A673 (cell line): ENCODE measurements at regions not wholly inside any gene's neighbourhood (a gene's known extent, or its start where the extent isn't known, plus 50 kb on each side); places are given as distances from the start of the nearest gene placed in this dataset.

Source experiments
- BruUV-seq: library from RNA; stranded (reverse); fragments of 400-500 nt; replicated peaks from 2 replicates; lab custom pipeline; 2021; lab: Mats Ljungman, UMichigan
- CTCF ChIA-PET: fragments of 300-600 bp; sonication (Branson Sonifier 250); formaldehyde crosslinking; loops from one replicate; lab custom pipeline; 2022; ENCODE audit warnings: antibody characterized with exemption; lab: Charles Lee
- POLR2A ChIA-PET: fragments of 300-600 bp; sonication (Branson Sonifier 250); formaldehyde crosslinking; loops from one replicate; lab custom pipeline; 2022; ENCODE audit warnings: antibody characterized with exemption; ENCODE audit not compliant: low non-redundant PET; lab: Charles Lee
- DNase-seq: peaks from one replicate; pipeline ENCODE4 v3.0.0-alpha.2; 2015; ENCODE audit warnings: low spot score
- H3K27ac ChIP-seq: fragments of 200-600 bp; sonication (generic); 2 replicates; pipeline ENCODE4 v1.5.1; 2016; ENCODE audit warnings: mixed run types, low read depth, mild to moderate bottlenecking, mixed read lengths, antibody characterized with exemption, low read length; ENCODE audit not compliant: poor library complexity, severe bottlenecking
- H3K27me3 ChIP-seq: fragments of 200-600 bp; sonication (generic); replicated peaks from 2 replicates; pipeline ENCODE4 v1.6.1; 2017; ENCODE audit warnings: mixed run types, low read depth, mild to moderate bottlenecking, mixed read lengths, antibody characterized with exemption, low read length; ENCODE audit not compliant: insufficient read depth, poor library complexity
- H3K36me3 ChIP-seq: fragments of 200-600 bp; sonication (generic); 2 replicates; pipeline ENCODE4 v1.6.1; 2016; ENCODE audit warnings: mixed run types, mild to moderate bottlenecking, mixed read lengths, antibody characterized with exemption, low read length; ENCODE audit not compliant: insufficient read depth, poor library complexity, severe bottlenecking
- H3K4me1 ChIP-seq: fragments of 200-600 bp; sonication (generic); 2 replicates; pipeline ENCODE4 v1.6.1; 2017; ENCODE audit warnings: mixed run types, mild to moderate bottlenecking, mixed read lengths, antibody characterized with exemption, low read length; ENCODE audit not compliant: insufficient read depth, poor library complexity, severe bottlenecking
- H3K4me3 ChIP-seq: fragments of 200-600 bp; sonication (generic); 2 replicates; pipeline ENCODE4 v1.5.1; 2016; ENCODE audit warnings: low read depth, mixed run types, mild to moderate bottlenecking, mixed read lengths, low read length; ENCODE audit not compliant: poor library complexity, severe bottlenecking
- H3K9me3 ChIP-seq: fragments of 200-600 bp; sonication (generic); 2 replicates; pipeline ENCODE4 v1.6.1; 2016; ENCODE audit warnings: mixed run types, low read depth, mild to moderate bottlenecking, mixed read lengths, antibody characterized with exemption, low read length; ENCODE audit not compliant: poor library complexity, severe bottlenecking
- EZH2 ChIP-seq: fragments of 200-600 bp; sonication (generic); IDR thresholded peaks from 2 replicates; pipeline ENCODE4 v1.6.1; 2017; ENCODE audit warnings: borderline replicate concordance, low read depth, mild to moderate bottlenecking, mixed read lengths, antibody characterized with exemption, low read length; ENCODE audit not compliant: poor library complexity, severe bottlenecking
- intact Hi-C: fragments of 100-400 bp; cut with micrococcal nuclease; formaldehyde crosslinking; loops from one replicate; pipeline ENCODE4 v1.10.0; 2022; ENCODE audit not compliant: unreplicated experiment
- TF ChIP-seq, protein P1 (sequence below): fragments of 300-800, 200-600 bp; sonication (generic); conservative IDR thresholded peaks from 2 replicates; pipeline ENCODE4 v1.5.1; 2017; ENCODE audit warnings: low read depth, mild to moderate bottlenecking, antibody characterized with exemption, low read length, moderate library complexity, mixed read lengths

DNA sequence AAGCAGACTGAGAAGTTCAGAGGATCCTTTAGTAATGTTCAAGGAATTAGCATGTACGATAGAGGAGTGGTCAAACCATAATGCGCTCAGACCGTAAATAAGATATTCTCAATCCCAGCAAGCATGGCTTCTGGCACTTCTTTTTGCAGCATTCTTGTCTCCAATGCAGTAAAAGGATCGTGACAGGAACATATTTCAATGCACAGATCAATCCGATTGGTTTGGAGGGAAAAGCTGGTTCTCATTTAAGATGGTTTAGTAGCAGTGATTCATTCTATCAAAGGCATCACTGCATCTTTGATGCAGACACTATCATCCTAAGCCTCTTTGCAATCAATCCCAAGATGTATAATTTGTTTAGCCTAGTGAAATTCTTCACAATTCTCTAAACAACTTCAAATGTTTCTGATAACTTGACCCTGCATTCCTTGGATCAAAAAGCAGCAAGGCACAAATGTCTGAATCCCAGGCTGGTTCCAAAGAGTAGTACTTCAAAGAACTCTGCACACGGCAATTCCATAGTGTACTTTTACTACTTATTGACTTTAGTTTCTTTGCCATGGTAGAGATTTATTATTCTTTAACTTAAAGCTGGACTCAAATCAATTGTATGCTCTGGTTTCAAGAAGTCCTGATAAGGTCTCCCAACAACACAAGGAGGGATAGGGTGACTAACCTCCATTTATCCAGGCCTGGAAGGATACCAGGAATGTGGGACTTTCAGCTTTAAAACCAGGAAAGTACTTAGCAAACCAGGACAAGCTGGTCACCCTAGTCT lies 96.8 kb upstream of the MDM1 start:
- H3K27ac ChIP-seq: no peak overlapping the region
- H3K4me3 ChIP-seq: no peak overlapping the region
- ChIA-PET POLR2A (no interaction called here), CTCF (no interaction called here)
- H3K36me3 ChIP-seq: no peaks in the 10 kb centered on the region
- intact Hi-C loops: no loop called here
- no TSS peak for BruUV-seq
- H3K9me3 ChIP-seq: no peaks in the 10 kb centered on the region
- no peak for TF ChIP-seq EZH2
- TF ChIP-seq, protein P1, sequence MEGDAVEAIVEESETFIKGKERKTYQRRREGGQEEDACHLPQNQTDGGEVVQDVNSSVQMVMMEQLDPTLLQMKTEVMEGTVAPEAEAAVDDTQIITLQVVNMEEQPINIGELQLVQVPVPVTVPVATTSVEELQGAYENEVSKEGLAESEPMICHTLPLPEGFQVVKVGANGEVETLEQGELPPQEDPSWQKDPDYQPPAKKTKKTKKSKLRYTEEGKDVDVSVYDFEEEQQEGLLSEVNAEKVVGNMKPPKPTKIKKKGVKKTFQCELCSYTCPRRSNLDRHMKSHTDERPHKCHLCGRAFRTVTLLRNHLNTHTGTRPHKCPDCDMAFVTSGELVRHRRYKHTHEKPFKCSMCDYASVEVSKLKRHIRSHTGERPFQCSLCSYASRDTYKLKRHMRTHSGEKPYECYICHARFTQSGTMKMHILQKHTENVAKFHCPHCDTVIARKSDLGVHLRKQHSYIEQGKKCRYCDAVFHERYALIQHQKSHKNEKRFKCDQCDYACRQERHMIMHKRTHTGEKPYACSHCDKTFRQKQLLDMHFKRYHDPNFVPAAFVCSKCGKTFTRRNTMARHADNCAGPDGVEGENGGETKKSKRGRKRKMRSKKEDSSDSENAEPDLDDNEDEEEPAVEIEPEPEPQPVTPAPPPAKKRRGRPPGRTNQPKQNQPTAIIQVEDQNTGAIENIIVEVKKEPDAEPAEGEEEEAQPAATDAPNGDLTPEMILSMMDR: no peak
- no peak for DNase-seq
- no peaks in the 10 kb centered on the region for H3K4me1 ChIP-seq
- no peaks in the 10 kb centered on the region for H3K27me3 ChIP-seq

DNA sequence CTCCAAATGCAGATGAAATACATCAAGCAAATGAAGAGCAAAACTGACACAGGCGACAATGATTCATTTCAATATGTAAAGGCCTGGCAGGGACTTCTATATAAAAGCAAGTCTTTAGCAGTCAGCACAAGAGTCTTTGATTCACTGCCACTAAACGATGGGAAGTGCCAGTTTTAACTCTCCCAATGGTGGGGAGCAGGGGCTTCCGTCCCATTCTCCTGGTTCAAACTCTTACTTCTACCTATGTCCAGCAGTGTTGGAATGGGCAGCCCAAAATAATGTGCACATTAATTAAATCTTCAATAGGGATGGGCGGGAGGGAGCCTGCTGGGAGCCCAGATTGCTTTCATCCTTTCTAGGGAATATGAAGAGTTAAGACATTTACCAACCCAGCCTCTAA lies 97.5 kb upstream of the MDM1 start:
- DNase-seq: no peak
- H3K4me1 ChIP-seq: no peaks in the 10 kb centered on the region
- no TSS peak for BruUV-seq
- H3K36me3 ChIP-seq: no peaks in the 10 kb centered on the region
- CTCF ChIA-PET: no interaction called here
- POLR2A ChIA-PET: no interaction called here
- TF ChIP-seq EZH2: no peak
- TF ChIP-seq, protein P1: no peak
- no peak overlapping the region for H3K27ac ChIP-seq
- H3K4me3 ChIP-seq: no peak overlapping the region
- intact Hi-C loops: no loop called here
- no peaks in the 10 kb centered on the region for H3K9me3 ChIP-seq
- no peaks in the 10 kb centered on the region for H3K27me3 ChIP-seq

DNA sequence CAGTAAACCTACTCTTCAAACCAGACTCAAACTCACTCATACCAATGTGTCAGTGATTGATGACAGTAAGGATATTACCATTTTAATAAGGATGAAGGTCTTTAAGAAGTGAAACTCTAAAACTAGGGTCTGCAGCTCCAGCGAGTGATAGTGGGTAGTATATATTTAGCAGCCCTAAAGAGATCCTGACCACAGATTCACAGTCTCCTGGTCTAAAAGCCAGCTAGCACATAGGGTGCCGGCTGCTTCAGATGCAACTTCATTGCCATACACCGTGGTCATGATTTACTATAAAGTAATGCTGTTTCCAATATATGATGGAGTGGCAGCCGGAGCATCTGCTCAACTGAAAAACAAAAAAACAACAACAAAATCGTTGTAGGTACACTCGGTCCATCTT lies 99.6 kb upstream of the MDM1 start:
- TF ChIP-seq EZH2: no peak
- TF ChIP-seq, protein P1: no peak
- H3K4me3 ChIP-seq: no peak overlapping the region
- no peak overlapping the region for H3K27ac ChIP-seq
- H3K4me1 ChIP-seq: no peaks in the 10 kb centered on the region
- H3K27me3 ChIP-seq: no peaks in the 10 kb centered on the region
- peaks cover 6% of the 10 kb centered on the region for H3K9me3 ChIP-seq
- DNase-seq: no peak
- BruUV-seq: no TSS peak
- no peaks in the 10 kb centered on the region for H3K36me3 ChIP-seq
- ChIA-PET POLR2A (no interaction called here), CTCF (no interaction called here)
- intact Hi-C loops: no loop called here
